NCI-H2171 treated with DMSO at 0.1 percent for 48 hours (cell line): ENCODE measurements at regions not wholly inside any gene's neighbourhood (a gene's known extent, or its start where the extent isn't known, plus 50 kb on each side); places are given as distances from the start of the nearest gene placed in this dataset.
"Not testable (repeated sequence)": the region's sequence is repeated elsewhere in the genome, so short reads cannot be mapped to it uniquely, and the experiment has no call there.

Experiments
- DNase-seq: peaks from one replicate; lab custom pipeline; 2025; lab: John Stamatoyannopoulos, UW

DNA sequence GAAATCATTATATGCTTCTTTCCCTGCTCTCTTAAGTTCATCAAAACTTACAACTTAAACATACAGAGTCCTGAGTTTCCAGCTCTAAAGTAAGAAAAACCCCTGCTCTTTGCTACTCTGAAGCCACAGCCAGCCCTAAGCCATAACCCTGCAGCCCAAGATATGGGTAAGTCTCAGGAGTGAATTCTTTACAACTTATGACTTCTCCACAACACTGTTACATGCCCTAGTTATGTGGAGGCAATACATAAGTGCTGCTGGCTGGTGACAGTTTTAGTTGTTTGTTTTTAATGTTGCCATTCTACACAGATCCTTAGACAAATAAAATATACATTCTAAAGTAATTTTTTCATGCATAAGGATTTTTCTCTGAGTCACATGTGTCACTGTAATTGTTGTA is 100.2 kb downstream of the FBXO8 start:
- no peak for DNase-seq

DNA sequence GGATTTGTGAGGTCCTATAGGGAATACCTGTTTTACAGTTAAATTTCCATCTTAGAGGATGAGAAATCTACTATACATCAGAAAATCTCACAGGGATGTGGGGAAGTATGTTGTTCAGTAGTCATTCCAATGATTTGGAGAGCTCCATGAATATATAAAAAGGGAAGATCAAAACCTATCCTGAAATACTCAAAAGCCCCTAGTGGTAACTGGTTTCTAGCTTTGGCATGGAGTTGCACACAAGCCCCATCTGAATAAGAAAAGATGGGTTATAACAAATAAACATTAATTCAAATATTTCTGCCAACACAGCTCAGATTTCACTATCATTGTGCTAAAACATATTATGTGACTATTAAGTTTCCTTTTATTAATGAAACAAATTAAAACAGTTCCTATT is 101.6 kb downstream of the FBXO8 start:
- no peak for DNase-seq

DNA sequence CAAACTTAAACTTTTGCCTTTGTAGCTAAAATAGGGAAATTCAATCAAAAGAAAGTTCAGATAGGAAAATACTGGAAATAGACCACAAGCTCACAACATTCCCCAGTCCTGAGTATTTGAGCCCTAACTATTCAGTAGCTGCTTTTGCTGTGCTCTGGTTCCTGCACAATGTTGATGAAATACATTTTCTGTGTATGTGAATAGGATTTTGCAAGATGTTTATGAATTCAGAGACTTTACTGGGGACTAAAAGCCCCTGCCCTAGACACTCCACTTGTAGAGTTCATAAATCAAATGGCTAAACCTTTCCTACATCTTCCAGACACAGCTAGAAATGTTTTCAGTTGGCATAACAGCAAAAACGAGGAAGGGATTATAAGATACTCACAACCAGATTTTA is 105.9 kb downstream of the FBXO8 start:
- no peak for DNase-seq

DNA sequence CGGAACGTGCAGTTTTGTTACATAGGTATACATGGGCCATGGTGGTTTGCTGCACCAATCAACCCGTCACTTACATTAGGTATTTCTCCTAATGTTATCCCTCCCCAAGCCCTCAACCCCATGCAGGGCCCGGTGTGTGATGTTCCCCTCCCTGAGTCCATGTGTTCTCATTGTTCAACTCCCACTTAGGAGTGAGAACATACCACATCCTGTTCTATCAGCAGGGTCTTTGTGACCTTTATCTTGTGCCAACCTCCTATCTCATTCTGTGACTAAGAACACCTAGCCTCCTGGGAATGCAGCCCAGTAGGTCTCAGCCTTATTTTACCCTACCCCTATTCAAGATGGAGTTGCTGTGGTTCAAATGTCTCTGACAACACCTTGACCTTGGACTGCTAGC is 107.6 kb downstream of the FBXO8 start:
- not testable (repeated sequence) for DNase-seq

DNA sequence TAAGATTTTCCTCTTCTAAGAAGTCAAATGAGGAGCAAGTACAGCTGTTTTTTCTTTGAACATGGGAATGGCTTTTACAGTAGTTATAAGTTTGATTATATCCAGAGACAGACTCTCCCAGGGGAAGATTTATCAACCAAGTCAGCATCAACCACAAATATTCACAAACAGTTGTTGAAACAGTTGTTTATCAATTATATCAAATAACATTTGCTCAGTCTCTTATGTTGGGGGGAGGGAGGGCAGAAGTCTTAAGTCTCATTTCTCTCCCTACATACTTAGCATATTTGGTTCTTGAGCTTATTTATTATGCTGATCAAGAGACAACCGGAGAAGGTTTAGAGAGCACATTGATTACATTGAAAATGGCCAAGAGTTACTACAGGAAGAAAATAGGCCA is 110.1 kb downstream of the FBXO8 start:
- DNase-seq: no peak

DNA sequence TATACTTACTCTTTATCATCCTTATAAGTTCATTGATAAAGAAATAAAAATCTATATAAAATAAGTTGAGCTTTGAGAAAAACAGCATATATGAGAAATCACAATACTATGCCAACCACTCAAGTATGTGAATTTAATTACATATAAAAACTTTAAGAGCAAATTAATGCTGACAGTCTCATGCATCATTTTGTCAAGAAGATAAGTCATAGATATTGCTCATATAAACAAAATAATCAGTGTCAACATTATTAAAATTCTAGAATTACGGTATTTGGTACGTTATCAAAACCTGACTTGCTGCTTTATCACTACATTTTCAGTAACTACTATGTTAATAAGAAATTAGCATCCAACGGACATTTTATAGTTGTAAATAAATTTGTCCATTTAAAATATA is 111.2 kb downstream of the FBXO8 start:
- no peak for DNase-seq

DNA sequence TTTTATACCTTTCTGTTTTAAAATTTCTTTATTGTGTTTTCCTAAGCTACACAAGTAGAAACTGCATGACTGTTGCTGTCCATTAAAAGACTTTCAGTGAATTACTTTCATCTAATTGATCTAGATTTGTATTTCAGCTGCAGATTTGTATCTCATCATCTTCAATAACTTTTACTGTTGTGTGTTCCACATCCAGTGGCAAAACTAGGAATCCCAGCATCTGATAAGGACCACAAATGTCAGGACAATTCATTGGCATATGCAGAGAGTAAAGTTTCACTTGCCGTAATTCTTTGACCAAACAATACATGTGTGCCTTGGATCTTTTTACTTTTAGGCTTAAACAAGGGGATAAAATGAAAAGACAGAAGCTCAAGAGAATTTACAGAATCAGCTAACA is 112.6 kb downstream of the FBXO8 start:
- DNase-seq: no peak

DNA sequence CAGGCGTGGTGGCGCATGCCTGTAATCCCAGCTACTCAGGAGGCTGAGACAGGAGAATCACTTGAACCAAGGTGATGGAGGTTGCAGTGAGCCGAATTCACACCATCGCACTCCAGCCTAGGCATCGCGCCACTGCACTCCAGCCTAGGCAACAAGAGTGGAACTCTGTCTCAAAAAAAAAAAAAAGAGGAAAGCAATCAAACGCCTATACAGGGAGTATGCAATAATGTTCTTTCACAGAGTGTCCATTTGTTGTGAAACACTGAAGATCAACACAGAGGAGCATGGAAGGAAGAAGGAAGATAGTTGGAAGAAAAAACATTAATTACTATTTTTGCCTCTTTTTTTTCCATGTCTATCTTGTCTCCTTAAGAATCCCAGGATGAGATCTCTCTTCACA is 113.4 kb downstream of the FBXO8 start:
- no peak for DNase-seq

DNA sequence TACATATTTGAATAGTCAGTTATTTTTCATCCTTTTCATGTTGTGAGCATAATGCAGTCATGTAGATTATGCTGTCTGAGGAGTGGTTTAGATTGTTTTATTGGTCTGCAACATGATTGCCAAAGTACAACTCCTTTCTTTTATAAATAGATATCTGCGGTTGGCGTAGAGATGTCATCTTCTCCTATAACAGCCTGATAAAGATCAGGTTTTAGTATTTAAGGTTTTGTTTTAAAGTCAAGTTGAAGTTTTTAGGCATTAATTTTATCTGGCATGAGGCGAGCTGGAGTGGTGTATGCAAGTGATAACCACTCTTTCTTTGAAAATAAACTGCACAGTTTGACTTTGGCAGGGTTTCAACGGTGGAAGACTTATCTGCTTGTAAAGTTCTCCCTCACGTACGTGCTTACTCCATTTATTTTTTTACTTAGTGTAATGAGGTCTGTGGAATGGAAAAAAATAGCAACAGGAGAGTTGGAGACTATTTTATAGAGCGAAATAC is 126.3 kb downstream of the FBXO8 start:
- DNase-seq: no peak

DNA sequence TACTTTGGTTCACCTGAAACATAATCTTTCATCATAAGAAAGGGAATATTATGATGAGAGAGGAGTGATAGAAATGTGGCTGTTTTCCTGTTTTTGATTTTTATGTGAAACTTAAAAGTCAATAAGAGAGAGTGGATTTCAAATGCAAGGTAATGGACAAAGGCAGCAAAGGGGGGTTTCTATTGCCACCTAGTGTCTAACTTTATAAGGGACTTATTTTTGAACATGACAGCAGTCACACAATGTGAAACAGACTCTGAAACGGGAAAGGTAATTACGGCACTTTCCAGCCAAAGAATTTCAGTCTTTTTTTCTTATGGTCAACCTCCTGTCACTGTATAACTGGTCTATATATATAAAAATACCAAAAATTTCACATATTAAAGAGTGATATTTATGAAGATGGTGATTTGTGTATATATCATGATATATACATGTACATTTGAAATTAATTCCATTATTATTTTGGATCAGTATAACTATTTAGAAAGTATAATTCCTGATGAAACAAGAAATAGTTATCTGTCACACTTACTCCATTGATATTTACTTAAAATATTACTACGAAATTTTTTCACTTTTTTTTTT is 127.1 kb downstream of the FBXO8 start:
- DNase-seq: peak; percentile 13

DNA sequence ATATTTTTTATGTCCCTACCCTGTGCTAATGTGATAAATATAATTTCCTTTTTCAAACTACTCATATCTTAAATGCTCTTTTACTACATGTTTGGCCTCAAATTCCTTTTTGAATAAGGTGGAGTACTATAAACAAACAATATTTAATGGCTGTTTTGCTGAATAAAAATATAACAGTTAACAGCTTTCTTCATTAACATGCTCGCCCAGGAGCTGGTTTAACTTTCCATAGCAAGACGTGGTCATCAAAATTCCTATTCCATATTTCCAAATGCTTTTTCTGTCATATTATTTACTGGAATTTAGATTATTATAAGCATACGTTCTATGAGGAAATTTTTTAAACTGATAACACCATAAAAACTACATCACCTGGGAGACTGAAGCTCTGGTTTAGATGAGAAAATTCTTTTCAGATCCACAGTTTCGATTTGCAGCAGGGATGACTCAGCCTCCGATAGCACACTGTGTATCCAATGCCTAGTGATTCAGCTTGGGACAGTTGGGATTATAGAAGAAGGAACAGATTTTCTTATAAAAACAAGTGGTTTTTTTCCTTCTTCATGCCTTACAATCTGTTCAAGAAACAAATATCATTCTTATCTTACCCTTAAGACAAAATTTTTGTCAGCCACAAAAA is 129.1 kb downstream of the FBXO8 start:
- DNase-seq: no peak

DNA sequence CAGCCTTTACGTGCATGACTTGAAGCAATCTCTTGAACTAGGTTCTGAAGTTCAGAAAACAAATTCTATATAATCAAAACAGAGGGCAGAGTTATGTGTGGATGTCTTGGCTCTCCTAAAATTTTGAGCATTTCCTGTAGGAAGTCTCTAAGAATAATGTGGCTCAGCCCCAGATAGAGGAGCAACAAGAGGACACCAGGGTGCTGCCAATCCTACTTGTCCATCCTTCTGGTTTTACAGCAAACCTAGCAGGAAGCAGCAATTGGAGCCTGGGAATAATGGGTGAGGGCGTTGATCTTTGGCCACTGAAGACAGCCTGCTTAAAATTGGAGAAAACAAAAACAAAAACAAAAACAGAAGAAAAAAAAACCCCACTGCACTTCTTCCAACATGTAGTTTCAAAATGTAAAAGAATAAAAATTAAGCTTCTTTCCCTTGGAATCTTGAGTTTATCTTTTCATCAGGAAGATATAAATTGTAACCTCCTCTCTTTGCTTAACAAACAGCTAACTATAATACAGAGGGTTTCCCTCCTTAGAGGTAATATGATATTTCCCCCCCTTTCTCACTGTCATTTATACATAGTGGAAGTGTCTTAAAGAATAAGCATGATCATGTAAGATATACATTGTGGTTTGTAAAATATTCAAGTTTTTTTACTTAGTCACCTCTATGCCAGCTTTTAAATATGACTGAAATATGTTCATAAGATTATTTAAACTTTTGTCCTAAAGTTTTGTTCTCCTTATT is 130.6 kb downstream of the FBXO8 start:
- DNase-seq: no peak

DNA sequence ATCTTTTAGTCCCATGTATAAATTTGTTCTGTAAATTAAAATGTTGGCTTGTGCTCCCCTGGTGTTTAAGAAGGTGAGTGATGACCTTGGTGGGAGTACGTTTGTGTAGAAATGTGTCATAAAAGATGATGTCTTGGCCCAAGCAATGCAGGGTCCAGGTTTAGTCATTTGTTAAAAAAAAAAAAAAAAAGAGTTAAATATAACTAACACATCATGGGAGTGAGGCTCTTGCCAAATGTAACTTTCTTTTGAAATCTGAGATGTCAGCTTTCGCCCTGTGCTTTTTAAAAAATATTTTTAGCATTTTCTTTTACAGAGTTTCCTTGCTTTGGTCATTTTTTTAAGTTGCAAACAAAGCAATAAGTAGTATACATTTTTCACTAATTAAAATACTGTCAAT is 135.6 kb downstream of the FBXO8 start:
- no peak for DNase-seq

DNA sequence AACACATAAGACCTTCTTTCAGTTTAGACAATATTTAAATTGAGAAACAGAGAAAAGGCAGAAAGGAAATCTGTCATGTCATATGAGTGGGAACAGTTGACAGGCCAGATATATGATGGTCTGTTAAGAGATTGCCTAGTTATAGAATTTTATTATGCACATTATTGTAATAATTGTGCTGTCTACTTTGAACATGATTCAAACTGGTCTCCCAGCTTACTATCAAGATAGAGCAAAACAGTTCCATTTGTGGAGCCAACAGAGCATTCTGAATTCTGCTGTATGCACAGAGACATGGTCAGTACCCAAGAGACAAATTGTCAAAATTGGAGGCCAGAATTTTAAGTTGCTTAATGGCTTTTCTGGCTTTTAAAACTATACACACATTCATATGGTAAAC is 139.4 kb downstream of the FBXO8 start:
- no peak for DNase-seq

DNA sequence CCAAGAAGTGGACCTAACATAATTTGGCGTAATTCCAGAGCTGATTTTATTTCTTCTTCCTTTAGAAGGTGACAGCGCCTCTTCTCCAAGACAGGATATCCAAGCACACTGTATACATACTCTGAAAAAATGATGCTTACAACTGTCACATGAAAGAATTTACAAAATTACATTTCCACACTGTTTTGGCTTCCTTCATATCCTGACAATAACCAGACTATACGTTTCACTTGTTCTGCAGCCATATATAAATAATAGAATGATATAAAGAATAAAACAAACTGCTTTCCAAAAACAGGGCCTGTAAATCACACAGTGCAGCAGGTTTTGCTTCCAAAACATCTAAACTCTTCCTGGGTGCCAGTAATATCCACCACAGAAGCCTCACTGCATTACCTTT is 141.6 kb downstream of the FBXO8 start:
- DNase-seq: no peak

DNA sequence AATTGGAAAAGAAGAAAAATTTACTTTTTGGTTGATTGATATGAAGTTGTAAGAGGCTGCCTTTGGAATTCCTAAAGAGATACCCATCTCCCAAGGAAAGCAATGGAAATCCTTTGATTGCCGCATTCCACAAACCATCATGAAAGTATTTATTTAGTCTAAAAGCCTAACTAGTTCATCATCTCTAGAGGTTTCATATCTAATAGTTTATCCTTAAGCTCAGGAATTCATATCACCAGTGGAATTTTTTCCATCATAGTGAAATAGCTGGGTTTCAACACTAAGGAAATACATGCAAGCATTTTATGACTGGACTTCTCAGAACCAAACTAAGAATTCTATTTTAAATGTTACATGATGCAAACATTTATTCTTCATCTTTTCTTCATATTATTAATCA is 144.9 kb downstream of the FBXO8 start:
- no peak for DNase-seq

DNA sequence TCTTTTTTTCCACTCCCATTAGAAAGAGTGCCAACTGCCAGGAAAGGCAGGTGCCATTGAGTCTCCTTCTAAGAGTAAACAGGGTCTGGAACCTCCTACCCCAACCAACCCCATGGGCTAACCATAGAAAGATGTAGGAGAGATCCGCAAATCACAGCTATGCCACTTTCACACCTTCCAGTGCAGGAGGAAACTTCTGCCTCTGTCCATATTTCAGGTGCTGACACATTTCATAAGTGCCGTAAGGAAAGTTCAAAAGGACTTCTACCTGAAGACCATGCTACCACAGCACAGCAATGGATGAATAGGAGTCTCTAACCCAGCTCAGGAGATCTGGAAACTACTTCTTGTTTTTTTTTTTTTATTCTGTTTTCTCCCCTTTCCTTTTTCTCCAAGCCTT is 145.8 kb downstream of the FBXO8 start:
- no peak for DNase-seq

DNA sequence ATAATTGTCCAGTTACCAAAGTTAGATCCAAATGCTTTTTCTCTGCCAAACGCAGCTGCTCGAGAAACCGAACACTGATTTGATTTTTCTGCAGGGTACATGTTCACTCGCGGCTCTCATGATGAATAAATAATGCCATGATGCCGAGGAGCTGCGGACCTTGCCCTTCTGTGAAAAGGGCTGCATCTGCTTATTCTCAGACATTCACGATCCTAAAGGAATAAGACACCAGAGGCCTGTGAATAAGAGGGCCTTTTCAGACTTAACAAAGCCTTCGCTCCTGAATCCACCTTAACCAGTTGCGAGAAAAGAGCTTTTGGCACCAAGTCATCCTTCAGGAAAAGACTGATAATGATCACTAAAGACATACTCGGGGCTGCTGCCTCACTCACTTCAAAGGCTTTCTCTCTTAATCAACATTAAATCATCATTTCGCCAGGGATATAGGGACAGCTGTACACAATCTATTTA is 147.5 kb downstream of the FBXO8 start:
- DNase-seq: no peak

DNA sequence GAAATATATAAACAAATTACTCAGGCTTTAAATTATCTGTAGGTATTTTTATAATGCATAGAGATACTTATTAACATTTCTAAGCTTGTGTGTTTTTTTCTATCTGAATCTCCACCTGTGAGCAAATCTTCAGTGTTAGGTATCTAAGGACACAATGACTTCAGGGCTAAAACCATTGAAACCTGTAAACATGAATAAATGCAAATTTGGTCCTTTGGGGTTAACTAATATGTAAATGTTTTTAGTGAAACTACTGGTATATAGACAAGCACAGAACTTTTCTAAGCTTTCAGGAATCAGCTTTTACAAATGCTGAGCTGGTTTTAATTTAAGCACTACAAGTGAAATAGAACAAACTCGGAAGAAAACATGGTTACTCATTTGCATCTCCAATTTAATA is 147.9 kb downstream of the FBXO8 start:
- no peak for DNase-seq

DNA sequence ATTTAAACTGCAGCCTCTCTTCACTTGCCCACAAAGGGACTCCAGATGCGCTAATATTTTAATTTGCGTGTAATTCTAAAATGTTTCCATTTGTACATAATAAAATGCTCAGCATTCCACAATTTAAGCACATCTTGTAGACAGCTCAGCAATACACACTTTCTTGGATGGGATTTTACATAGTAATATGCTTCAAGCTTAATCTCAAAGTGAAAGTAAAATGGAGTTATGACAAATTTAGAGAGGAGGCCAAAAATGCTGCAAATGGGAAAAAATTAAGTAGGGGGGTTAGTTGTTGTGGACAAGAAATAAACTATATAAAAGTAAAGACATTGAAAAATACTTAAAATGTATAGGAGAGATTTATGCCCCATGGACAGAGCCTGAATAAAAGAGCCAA is 149.1 kb downstream of the FBXO8 start:
- DNase-seq: no peak

DNA sequence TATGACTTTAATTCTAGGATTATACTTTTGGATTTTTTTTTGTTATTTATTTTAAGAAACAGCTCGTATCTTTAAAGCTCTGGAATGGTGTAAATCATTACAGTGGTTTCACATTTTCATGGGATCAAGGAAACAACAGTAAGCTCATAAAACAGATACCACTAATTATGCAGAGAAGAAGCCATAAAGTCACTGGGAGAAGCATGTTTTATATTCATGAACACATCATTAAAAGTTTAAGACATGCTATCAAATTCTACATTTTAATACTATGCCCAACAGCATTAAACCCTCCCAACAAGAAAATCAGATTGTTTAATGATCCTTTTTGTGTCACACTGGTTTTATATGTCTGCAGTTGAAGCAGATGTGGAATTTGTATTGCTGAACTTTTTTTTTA is 149.9 kb downstream of the FBXO8 start:
- DNase-seq: no peak

DNA sequence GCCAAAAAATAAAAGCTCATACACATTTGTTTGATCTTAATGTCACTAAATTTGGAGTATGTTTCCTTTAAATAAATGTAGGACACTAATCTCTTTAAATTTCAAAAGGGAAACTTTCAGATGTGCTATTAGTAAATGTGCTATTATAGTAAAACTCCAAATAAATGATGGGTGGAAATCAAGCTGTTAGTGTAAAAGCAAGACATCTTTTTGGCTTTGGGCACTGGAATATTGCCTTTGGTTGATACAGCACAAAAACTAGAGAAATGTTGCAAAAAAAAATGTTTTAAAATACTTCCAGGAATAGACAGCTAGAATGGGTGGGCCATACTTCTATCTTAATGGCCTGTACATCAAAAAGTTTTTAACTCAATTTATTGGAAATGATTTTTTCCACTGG is 151.6 kb downstream of the FBXO8 start:
- no peak for DNase-seq

DNA sequence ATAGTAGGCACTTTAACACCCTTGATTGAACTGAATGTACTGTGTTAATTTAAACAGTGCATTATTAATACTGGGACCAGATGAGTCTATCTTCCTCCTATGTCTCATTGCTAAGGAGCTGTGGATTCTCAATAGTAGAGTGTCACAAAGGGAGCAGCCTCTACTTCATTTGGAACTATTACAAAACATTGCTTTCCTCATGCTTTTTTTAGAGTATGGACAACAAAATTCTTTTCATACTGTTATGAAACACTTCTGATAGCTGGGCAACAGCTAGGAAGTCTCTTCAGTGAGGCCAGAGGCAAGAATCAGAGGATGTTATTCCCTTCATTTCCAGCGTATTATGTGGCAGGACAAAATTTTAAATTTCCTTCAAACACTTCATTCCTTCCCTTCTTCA is 160.8 kb downstream of the FBXO8 start:
- no peak for DNase-seq
